ENCODE measurements at regions not wholly inside any gene's neighbourhood (a gene's known extent, or its start where the extent isn't known, plus 50 kb on each side); places are given as distances from the start of the nearest gene placed in this dataset.

DNA sequence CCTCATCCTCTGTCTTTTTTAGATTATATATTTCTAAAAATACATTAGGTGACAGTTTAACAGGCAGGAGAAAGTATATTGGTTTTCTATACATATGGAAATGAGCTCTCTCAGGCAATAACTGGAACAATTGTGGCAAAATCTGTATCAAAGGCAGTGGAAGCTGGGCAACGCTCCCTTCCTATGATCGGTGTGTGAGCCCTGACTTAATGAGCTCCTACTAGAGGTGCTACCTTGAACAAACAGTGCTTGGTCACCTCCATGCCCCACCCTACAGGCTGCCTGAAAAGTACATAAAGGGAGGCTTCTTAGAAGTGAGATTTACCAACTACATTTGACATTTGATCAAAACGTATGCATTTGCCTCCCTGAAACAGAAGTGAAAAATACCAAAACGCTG is 185.3 kb downstream of the EFNB2 start:
- DNase-seq (ENCODE audit: low spot score): no peak

DNA sequence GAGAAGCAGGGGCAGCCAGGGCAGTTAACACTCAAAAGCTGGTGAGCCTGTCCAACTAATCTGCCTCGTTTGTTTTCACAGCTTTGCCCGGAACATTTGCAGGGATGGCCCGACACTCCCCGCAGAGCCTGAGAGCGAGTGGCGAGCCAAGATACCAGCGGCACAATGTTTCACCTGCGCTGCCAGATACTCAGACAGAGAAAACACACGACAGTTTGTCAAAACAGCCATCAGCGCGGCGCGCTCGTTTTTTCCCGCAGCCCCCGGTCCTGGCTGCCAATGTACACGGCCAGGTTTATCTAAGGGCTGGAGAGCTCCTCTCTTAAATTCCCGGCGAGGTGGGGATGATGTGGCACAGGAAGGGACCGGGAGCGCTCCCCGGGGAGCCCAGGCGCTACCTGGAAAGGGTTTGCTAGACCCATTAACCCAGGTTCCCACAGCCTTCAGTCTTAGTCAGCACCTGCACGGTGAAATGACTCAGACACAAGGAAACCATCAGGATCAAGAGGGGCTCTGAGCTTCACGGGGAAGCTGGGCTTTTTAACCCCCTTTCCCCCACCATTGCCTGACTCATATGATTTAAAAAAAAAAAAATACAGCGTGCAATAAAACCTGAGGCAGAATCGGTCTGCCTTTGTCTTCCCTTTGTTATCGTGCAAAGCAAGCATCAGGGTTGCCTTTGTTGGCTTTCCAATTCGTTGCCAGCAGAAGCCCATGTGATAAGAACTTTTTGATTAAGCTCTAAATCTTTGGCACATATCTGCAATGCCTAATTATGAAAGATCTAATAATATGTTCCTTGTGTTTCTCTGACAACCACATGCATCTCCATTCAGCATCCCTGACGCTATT is 186.2 kb downstream of the EFNB2 start:
- DNase-seq (ENCODE audit: low spot score): no peak

DNA sequence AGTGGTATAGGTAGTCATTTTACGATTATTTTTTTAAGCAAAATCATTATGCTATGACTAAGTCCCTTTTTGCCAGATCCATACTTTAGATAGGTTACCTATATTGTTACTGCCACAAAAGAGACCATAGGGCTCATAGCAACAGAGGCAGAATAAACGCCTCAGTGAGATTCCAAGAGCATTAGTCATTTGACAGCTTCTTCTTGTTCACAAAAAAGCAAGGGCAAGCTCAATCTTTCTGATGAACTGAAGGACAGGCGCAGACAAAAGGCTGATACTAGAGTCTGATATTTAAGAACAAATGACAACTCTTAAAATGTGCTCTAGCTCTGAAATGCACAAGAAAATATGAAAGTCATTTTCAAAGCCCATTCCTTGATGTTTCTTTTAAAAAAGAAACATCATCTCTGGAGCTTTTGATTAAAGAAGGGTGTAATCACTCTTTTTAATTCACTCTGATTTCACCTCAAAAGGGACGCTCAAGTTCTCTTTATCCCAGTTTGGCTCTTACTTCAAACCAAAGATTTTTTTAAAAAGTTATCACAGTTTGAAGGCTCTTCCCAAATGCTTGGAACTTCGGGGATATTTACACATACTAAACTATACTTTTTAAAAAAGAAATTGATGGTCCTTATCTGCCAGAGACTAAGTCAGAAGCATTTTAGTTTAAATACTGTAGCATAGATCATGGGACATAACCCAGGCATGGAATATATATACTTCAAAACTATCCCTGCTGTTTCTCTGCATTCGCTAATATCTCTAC is 187.2 kb downstream of the EFNB2 start:
- peak; percentile 26 for DNase-seq (ENCODE audit: low spot score)

DNA sequence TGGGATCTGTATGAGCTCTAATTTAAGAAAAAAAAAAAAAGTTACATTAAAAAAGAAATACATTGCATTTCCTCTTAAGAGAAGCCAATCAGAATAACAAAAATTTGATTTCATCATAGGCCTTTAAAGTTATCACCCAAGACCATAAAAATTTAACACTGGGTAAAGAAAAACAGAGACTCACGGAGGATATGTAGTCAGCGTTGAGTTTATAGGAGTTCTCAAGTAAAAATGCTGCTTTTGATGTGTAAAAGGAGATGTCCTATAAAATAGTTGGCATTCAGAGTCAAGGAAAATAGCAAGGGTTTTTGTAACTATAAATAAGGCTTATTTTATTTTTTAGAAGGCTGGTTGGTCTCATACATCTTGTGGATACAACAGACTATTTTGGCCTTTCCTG is 191.1 kb downstream of the EFNB2 start:
- DNase-seq (ENCODE audit: low spot score): no peak

DNA sequence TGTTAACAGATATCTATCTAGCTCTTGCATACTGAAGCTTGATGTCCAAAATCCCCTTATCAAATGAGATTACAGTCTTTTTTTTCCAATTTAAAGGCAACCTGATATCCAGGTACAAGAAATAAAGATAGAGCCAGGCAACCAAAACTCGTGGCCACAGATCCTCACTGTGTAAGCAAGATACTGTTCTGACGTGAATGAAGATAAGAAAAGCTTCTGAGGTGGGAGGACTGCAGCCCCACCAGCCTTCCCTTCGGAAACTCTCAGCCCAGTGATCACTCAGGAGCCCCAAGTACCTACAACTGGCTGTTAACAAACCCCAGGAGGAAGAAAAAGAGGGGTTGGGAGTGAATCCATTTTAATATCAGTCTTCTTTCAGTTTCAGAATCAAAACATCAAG is 191.6 kb downstream of the EFNB2 start:
- DNase-seq (ENCODE audit: low spot score): no peak

DNA sequence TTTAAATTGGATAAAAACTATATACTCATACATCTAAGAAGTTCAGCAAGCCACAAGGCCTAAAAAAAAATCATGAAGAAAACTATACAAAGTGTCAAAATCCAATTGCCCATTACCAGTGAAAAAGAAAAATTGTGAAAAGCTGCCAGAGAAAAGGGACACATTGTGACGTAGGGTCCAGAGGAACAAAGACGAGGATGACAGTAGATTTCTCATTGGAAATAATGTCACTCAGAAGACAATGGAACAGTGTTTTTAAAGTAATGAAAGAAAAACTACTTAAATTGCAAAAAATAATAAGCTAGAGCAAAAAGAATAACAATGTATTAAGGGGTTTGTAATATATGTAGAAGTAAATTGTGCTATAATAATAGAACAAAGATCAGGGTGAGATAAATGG is 195.2 kb downstream of the EFNB2 start:
- DNase-seq (ENCODE audit: low spot score): no peak

DNA sequence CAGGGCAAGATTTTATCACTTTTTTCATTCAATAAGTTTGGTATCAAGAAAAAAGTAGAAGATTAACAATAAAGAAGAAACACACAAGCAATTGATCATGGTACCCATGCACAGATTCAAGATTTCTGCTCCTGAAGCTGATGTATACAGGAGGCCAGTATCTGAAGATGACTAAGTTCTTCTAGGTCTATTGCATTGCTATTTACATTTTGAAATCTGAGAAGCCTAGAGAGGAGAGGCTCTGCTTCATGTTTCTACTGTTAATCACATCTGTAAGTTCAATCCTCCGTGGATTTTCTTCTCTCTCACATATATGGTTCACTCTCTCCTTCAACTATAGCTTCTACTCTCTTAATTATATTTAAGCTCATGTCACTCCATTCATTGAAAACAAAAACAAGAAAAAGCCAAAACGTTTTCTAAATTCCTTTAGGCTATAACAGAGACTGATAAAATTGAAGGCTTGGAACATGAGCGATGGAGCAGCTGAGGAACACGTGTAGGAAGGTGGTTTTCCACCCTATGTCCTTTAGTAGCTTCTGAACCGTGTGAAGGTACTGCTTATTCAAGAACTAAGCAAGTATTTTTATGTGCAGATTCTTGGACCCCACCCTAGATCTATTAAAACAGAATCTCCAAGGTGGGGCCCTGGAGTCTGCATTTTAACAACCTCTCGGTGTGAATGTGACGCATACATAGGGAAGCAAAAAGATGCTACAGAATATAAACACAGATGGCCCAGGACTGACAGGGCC is 198.2 kb downstream of the EFNB2 start:
- no peak for DNase-seq (ENCODE audit: low spot score)

DNA sequence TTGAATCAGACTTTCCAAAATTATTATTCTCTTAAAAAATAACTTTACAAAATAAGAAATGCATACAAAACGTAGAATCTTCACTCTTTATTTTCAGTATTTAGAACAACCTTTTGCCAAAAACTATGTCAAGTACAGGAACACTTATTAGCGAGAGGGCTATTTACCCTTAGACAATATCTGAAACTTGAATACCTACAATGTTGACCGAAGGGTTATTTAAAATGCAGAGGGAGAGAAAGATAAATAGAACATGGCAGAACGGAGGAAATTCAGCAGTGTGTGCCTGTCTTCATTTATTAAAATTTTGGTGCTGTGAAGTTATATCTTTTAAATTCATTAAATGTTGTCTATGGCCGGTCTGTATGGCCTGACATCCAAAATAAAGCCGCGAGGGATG is 198.8 kb downstream of the EFNB2 start:
- no peak for DNase-seq (ENCODE audit: low spot score)

DNA sequence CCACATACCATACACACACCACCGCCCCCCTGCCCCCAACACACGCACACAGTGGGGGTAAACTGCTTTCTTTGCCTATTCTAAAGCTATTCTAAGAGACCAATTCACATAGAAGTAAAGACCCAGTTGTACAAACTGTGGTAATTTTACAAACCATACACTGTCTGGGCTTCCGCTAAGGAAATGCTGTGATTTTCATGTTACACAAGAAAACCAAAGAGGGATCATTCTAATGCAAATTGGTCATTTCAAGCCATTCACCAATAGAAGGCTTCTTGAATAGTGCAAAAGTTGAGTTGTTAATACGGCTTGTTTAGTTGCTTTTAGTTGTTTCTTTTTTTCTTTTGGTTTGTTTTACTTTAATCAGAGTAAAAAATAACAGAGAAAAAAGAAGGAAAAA is 202.8 kb downstream of the EFNB2 start:
- no peak for DNase-seq (ENCODE audit: low spot score)

DNA sequence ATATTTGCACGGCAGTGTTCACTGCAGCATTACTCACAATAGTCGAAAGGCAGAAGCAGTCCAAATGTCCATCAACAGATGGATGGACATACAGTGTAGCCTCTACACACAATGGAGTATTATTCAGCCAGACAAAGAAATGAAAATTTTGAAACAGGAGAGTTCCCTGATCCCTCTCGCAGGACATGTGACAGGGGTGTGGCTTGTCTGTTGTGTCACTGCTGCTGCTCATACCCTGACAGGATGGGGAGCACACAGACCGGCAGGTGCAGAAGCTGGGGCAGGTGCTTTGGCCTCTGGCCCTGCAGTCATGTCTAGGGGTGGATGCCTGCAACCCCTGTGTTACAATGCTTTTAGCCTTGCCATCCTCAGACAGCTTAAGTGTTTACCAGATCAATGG is 204.3 kb downstream of the EFNB2 start:
- DNase-seq (ENCODE audit: low spot score): no peak

DNA sequence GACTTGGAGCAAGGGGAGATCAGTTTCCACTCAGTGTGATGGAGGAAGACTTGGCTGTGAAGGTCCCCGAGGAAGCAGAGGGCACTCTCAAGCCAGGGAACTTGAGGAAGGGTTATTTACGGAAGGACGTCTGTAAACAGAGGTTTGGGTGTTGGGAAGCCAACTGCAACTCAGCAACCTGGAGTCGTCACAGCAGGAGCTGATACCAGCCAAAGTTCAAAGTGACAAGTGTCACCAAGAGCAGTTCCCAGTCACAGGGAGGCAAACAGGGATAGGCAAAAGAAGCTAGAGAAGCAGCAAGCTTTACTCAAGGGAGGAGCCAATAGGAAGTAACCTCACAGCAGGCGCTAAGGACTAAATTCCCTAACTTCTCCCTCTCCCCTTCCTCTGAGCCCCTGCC is 205.5 kb downstream of the EFNB2 start:
- no peak for DNase-seq (ENCODE audit: low spot score)

DNA sequence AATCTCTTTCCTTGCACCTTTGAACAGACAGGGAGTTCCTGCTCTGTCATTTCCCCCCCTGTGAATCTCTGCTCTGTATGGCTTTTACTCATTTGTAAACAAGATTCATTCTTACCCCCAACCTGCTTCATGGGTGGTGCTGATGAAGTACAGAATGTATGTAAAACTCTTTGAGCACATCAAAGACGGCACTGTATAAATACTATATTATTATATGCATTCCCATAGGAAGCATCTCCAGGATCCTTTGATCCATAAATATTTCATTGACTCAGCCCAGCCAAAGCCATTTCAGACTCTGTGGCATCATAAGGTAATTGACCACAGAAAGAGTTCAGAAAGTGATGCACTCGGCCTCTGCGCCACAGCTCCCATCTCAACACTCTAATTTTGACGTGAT is 208.7 kb downstream of the EFNB2 start:
- no peak for DNase-seq (ENCODE audit: low spot score)

DNA sequence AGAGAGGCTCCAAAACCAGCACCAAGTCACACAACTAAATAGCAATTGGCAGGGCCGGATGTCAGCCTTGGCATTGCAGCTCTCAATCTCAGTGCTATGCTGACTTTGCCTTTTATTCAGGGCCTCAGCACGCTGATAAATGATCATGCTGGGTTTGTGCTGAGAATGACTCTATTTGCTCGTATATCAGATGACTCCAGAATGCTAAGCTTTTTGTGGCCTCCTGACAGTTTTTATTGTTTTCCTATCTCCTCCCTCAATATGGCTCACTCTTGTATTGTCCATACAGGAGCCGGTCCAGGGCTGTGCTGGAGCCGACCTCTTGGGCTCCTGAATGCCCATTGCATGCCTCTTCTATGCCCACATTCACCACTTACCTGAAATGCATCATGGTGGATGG is 211.0 kb downstream of the EFNB2 start:
- DNase-seq (ENCODE audit: low spot score): no peak

DNA sequence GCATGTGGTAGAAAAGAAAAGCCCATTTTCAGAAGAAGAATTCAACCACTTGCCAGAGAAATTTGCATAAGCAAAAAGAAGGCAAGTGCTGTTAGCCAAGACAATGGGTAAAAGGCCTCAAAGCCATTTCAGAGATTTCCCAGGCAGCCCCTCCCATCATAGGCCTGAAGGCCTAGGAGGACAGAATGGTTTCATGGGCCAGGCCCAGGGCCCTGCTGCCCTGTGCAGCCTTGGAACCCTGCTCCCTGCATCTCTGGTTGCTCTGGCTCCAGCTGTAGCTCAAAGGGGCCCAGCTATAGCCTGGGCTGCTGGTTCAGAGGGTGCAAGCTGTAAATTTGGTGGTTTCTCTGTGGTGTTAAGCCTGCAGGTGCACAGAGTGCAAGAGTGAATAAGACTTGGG is 212.8 kb downstream of the EFNB2 start:
- DNase-seq (ENCODE audit: low spot score): no peak

DNA sequence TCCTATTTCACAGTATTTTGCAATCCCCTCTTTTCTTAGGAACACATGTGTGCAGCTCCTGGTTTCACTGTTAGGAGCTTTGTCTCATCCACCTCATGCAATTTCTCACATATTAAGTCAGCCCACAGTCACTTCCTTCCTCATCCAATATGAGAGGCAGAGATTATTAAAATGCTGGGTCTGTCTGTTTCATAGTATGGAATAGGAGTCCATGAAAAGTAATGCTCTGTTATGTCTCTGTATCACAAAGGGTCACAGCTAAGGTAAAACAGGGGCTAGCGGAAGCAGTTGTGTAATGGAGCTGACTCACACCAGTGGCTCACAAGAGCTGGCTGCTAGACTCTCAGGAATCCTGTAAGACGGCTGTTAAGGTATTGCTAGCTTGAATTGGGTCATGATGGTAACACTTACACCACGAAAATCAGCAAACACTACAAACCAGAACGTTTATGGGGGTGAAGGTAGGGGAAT is 216.5 kb downstream of the EFNB2 start:
- peak; percentile 48 for DNase-seq (ENCODE audit: low spot score)

DNA sequence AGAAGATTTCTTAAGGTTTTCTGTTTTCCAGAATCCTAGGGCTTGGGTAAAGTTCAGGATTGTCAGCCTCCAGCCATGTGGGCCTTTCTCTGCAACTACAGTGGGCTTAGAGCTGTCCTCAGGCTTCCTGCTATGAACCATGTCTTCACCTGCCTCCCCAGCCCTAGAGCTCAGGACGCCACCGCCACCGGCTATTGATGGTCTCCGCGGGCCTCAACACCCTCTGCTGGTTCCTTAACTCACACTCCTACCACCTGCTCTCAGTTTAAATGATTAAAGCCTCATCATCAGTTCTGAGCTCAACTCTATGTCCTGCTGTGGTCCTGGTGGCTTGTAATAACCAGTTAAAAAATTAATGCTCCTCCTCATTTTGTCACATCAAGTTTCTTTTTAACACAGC is 221.0 kb downstream of the EFNB2 start:
- no peak for DNase-seq (ENCODE audit: low spot score)

DNA sequence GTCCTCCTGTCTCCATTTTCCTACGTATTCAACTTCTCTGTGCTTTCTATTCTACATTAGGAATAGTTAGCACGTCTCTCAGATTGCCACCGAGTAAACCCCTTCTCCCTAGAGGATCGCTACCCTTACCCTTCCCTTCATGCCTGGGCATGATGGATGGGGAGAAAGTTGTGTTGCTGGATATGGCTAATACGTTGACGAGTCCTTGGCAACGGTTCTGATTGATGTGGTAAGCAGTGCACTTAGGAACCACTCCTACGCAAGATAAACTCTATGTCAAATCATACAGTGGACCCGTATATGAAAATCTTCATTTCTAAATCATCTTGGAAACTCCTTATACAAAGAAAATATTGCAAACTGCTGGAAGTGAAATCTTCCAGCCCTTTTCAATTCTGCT is 224.5 kb downstream of the EFNB2 start:
- DNase-seq (ENCODE audit: low spot score): no peak

DNA sequence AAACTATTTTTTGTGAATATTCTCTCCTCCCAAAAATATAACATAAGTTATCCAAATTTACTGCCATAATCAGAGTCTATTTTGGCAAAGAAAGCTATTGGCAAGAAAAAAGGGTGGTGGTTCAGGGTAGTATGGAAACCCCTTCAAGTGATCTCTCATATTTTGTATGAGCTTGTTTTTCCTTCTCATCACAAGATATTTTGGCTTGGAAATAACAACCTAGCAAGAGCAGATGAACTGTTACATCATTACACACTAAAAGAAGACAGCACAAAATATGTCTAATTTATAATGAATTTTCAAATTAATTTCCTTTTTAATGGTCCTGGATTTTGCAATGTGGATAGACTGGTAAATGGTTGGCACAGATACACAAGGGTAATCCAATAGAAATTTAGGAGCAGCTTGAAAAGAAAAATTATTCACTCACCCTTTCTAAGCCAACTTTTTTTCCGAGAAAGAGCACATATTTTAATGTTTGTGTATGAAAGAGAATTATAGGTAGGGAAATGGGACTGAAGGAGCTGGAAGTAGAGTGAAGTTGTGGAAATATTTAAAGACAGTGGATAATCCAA is 225.1 kb downstream of the EFNB2 start:
- no peak for DNase-seq (ENCODE audit: low spot score)

DNA sequence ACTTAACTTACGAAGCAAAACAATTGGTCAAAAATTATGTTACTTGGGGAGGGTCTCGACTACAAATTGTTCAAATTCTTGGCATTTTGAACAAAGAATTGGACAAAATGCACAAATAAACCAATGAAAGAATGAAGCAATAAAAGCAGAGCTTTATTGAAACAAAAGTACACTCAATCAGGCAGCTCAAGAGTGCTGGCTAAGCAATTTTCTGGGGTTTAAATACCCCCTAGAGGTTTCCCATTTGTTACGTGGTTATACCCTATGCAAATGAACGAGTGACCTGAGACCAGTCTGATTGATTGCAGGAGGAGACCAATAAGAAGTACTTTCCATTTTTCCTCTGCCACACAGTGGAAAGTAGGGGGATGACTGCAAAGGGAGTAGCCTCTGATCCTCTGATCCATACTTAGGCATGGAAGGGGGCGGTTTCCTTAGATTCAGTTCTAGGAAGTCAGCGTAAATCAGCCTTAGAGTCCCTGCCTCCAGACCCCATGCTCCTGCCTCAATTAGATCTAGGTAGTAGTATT is 228.6 kb downstream of the EFNB2 start:
- DNase-seq (ENCODE audit: low spot score): no peak

DNA sequence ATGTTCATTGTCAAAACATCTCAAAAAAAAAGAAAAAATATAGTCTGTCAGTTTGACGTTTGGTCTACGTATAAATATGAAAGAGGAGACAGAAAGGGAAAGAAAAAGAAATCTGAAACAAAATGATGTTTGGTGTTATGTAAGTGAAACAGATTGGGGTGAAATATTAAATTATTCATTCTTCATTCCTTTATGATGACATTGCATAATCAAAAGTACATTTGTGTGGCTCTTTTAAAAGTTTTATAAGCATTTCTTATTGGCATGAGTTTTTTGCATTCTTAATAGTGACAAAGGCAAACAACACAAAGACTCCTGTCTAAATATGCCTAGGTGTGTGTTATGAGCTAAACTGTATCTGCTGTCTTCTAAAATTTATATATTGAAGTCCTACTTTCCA is 232.6 kb downstream of the EFNB2 start:
- no peak for DNase-seq (ENCODE audit: low spot score)

DNA sequence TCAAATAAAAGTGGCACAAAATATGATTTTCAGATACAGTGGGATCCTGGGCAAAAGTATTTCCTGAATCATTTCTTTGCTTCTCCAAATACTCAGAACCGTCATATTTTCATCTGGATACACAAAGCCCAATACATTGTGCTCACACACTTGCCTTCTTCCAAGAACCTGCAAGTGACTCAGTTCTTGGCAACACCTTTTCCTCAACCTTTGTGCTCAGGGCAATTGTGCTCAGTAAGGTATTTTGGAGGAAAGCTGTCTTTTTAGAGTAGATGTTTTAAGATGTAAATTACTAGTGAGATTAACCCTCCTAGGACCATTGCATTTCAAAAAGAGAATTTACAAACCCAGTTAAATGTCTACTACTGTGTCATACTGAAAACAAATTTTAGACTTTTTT is 233.5 kb downstream of the EFNB2 start:
- no peak for DNase-seq (ENCODE audit: low spot score)

DNA sequence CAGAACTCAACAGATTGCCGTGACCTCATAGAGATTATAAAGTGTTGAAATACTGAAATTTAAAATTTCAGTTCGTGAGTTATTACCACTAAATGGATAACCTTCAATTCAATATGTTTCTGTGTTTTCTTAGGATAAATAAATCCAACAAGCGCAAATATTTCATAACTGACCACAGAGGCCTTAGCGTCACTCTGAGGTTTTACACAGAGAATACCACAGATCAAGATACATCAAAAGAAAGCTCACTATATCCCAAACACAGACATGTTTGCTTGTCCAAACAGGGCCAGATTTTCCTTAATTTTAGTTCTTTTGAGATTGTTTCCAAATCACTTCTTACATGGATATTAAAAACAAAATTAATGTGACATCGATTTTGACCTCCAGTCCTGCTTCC is 235.8 kb downstream of the EFNB2 start:
- DNase-seq (ENCODE audit: low spot score): no peak
